Retinal pigment epithelial cell (primary cell): ENCODE measurements at regions not wholly inside any gene's neighbourhood (a gene's known extent, or its start where the extent isn't known, plus 50 kb on each side); places are given as distances from the start of the nearest gene placed in this dataset.

Experiments
- DNase-seq: peaks from one replicate; pipeline ENCODE4 v3.0.0-alpha.2; 2010; ENCODE audit warnings: low read depth
- H3K4me3 ChIP-seq: 2 replicates; pipeline ENCODE4 v1.5.1; 2011; ENCODE audit warnings: mild to moderate bottlenecking, low read length, control low read depth, moderate library complexity
- CTCF ChIP-seq: conservative IDR thresholded peaks from 2 replicates; pipeline ENCODE4 v1.5.1; 2011; ENCODE audit warnings: low read depth, low read length, control low read depth, inconsistent platforms

- peak; percentile 46 for DNase-seq
- H3K4me3 ChIP-seq, result no peak overlapping the region
- no peak for TF ChIP-seq CTCF
Measured at GRCh38 chr10:44723619-44724325, 187.4 kb upstream of the TMEM72 start.

GRCh38 chr10:44724415-44725174 lies 186.5 kb upstream of the TMEM72 start:
- no peak for TF ChIP-seq CTCF
- no peak overlapping the region for H3K4me3 ChIP-seq
- DNase-seq, result peak; percentile 66

GRCh38 chr10:44725404-44725803 lies 185.7 kb upstream of the TMEM72 start:
- no peak for DNase-seq
- H3K4me3 ChIP-seq, result no peak overlapping the region
- no peak for TF ChIP-seq CTCF

- TF ChIP-seq CTCF, result no peak
- no peak overlapping the region for H3K4me3 ChIP-seq
- no peak for DNase-seq
Measured at GRCh38 chr10:44731283-44731682, 179.9 kb upstream of the TMEM72 start.

GRCh38 chr10:44733501-44734488 lies 177.3 kb upstream of the TMEM72 start:
- TF ChIP-seq CTCF, result peak; percentile 27
- DNase-seq, result no peak
- no peak overlapping the region for H3K4me3 ChIP-seq

- no peak for DNase-seq
- TF ChIP-seq CTCF, result no peak
- no peak overlapping the region for H3K4me3 ChIP-seq
Measured at GRCh38 chr10:44742248-44742647, 168.9 kb upstream of the TMEM72 start.
